Neutrophil (primary cell): ENCODE measurements at regions not wholly inside any gene's neighbourhood (a gene's known extent, or its start where the extent isn't known, plus 50 kb on each side); places are given as distances from the start of the nearest gene placed in this dataset.

Experiments used
- H3K27ac ChIP-seq: fragments of 200-600 bp; sonication (generic); 2 replicates; pipeline ENCODE4 v1.5.1; 2016; ENCODE audit warnings: mild to moderate bottlenecking, moderate library complexity
- H3K27me3 ChIP-seq: fragments of 200-600 bp; sonication (generic); 2 replicates; pipeline ENCODE4 v1.6.0; 2016; ENCODE audit warnings: mild to moderate bottlenecking
- H3K36me3 ChIP-seq: fragments of 200-600 bp; sonication (generic); 2 replicates; pipeline ENCODE4 v1.5.1; 2017
- H3K4me1 ChIP-seq, 2 experiments: fragments of 200-600 bp in 1 of 2; sonication (generic) in 1 of 2; 1 replicate in 1 of 2; 2 replicates in 1 of 2; pipeline versions ENCODE4 v1.5.1 to v1.6.1; 2013 to 2016; ENCODE audit warnings: low read depth in 1 of 2, low read length in 1 of 2, mild to moderate bottlenecking in 1 of 2, moderate library complexity in 1 of 2; ENCODE audit not compliant: control insufficient read depth in 1 of 2, insufficient read depth in 1 of 2
- H3K4me3 ChIP-seq, 2 experiments: fragments of 200-600 bp in 1 of 2; sonication (generic) in 1 of 2; 1 replicate in 1 of 2; 2 replicates in 1 of 2; pipeline ENCODE4 v1.5.1; 2013 to 2016; ENCODE audit warnings: low read depth in 1 of 2, low read length in 1 of 2, mild to moderate bottlenecking in 1 of 2, moderate library complexity in 1 of 2
- H3K9me3 ChIP-seq: fragments of 200-600 bp; sonication (generic); 2 replicates; pipeline ENCODE4 v1.5.1; 2016
- CTCF ChIP-seq: fragments of 200-600 bp; sonication (generic); IDR thresholded peaks from 2 replicates; pipeline ENCODE4 v1.5.1; 2016; ENCODE audit warnings: antibody characterized with exemption

GRCh38 chr12:46112364-46112763 is 122.0 kb upstream of the SCAF11 start:
- Histone ChIP-seq H3K4me3 (no peak overlapping the region), H3K27me3 (no peaks in the 10 kb centered on the region), H3K27ac (no peak overlapping the region), H3K4me1 (no peaks in the 10 kb centered on the region), H3K36me3 (no peaks in the 10 kb centered on the region), H3K9me3 (no peaks in the 10 kb centered on the region)
- TF ChIP-seq CTCF = no peak

DNA sequence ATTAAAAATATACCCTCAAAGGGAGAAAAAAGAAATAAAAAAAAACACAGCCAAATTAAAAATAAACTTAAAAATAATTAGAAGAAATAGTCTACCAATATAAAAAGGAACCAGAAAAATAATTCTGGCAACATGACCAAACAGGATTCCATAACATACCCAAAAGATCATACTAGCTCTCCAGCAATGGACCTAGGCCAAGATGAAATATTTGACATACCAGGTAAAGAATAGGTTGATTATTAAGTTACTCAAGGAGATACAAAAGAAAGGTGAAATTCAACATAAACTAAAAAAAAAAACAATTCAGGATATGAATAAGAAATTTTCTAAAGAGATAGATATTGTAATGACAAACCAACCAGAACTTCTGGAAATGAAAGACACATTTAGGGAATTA is 121.3 kb upstream of the SCAF11 start:
- Histone ChIP-seq H3K4me3 (no peak overlapping the region), H3K36me3 (no peaks in the 10 kb centered on the region), H3K4me1 (no peaks in the 10 kb centered on the region), H3K9me3 (no peaks in the 10 kb centered on the region), H3K27ac (no peak overlapping the region), H3K27me3 (no peaks in the 10 kb centered on the region)
- no peak for TF ChIP-seq CTCF

GRCh38 chr12:46110928-46111699 is 120.7 kb upstream of the SCAF11 start:
- H3K4me1 ChIP-seq = no peaks in the 10 kb centered on the region
- H3K27ac ChIP-seq = no peak overlapping the region
- TF ChIP-seq CTCF = no peak
- no peak overlapping the region for H3K4me3 ChIP-seq
- no peaks in the 10 kb centered on the region for H3K36me3 ChIP-seq
- no peaks in the 10 kb centered on the region for H3K27me3 ChIP-seq
- H3K9me3 ChIP-seq = no peaks in the 10 kb centered on the region

DNA sequence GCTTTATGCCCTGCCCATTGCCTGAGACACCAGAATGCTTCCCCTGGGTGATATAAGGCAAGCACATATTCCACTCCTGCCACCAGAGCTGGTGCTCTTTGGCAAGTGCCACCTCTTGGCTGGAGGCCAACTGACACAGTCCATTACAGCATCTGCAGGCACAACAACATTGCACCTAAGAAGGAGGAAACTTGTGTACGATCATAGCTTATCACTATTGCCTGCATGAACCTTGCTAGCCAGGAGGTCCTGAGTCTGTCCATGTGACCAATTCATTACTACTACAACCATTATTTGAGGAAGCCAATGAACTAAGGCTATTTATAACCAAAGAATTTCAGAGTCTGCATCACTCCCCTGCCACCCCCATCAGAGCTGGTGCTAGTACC is 119.8 kb upstream of the SCAF11 start:
- H3K9me3 ChIP-seq = no peaks in the 10 kb centered on the region
- no peaks in the 10 kb centered on the region for H3K4me1 ChIP-seq
- H3K27ac ChIP-seq = no peak overlapping the region
- no peak for TF ChIP-seq CTCF
- H3K4me3 ChIP-seq = no peak overlapping the region
- no peaks in the 10 kb centered on the region for H3K36me3 ChIP-seq
- no peaks in the 10 kb centered on the region for H3K27me3 ChIP-seq

- H3K4me1 ChIP-seq = no peaks in the 10 kb centered on the region
Measured at GRCh38 chr12:46109343-46110222, 119.2 kb upstream of the SCAF11 start.

More at GRCh38 chr12:46109343-46110222, 119.2 kb upstream of the SCAF11 start:
- H3K27ac ChIP-seq = no peak overlapping the region
- no peak overlapping the region for H3K4me3 ChIP-seq
- no peak for TF ChIP-seq CTCF
- no peaks in the 10 kb centered on the region for H3K36me3 ChIP-seq
- H3K27me3 ChIP-seq = no peaks in the 10 kb centered on the region
- H3K9me3 ChIP-seq = no peaks in the 10 kb centered on the region
